22Rv1 (cell line): ENCODE measurements at regions not wholly inside any gene's neighbourhood (a gene's known extent, or its start where the extent isn't known, plus 50 kb on each side); places are given as distances from the start of the nearest gene placed in this dataset.

ENCODE experiments used
- ZFX ChIP-seq: fragments of 450-650 bp; IDR thresholded peaks from 2 replicates; pipeline ENCODE4 v1.6.1; 2017; ENCODE audit warnings: antibody characterized with exemption, borderline replicate concordance
- TF ChIP-seq, protein P1 (sequence below): fragments of 450-650 bp; IDR thresholded peaks from 2 replicates; pipeline ENCODE4 v1.5.1; 2017; ENCODE audit warnings: mild to moderate bottlenecking

DNA sequence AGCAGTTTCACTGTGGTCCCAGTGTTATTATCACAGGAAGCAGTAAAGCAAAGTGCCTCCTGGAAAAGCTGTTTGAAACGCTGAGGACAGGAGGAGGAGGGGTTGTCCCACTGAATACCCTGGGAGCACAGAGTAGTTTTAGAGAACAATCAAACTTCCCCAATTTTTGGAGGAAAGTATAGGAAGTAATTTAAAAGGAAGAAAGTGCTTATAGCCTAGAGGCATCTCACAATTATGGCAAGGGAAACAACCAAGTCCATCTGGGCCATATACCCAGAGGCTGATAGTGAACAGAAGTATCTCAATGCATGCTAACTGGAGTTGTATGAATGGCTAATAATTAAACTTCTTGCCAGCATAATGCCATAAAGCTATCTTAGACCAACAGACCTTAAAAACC lies 137.2 kb upstream of the EPHA6 start:
- TF ChIP-seq, protein P1, sequence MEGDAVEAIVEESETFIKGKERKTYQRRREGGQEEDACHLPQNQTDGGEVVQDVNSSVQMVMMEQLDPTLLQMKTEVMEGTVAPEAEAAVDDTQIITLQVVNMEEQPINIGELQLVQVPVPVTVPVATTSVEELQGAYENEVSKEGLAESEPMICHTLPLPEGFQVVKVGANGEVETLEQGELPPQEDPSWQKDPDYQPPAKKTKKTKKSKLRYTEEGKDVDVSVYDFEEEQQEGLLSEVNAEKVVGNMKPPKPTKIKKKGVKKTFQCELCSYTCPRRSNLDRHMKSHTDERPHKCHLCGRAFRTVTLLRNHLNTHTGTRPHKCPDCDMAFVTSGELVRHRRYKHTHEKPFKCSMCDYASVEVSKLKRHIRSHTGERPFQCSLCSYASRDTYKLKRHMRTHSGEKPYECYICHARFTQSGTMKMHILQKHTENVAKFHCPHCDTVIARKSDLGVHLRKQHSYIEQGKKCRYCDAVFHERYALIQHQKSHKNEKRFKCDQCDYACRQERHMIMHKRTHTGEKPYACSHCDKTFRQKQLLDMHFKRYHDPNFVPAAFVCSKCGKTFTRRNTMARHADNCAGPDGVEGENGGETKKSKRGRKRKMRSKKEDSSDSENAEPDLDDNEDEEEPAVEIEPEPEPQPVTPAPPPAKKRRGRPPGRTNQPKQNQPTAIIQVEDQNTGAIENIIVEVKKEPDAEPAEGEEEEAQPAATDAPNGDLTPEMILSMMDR: no peak
- TF ChIP-seq ZFX: no peak
